ENCODE measurements at regions not wholly inside any gene's neighbourhood (a gene's known extent, or its start where the extent isn't known, plus 50 kb on each side); places are given as distances from the start of the nearest gene placed in this dataset.
A peak's percentile ranks its signal among the peaks of the same experiment; 100 is the strongest.

- no peak overlapping the region for H3K27ac ChIP-seq (ENCODE audit: insufficient read depth, low read length)
- ChIA-PET POLR2A (ENCODE audit: unreplicated experiment) (no interaction called here), CTCF (no interaction called here)
- no peak overlapping the region for H3K4ac ChIP-seq (ENCODE audit: low read depth, low read length)
- no peak overlapping the region for H4K8ac ChIP-seq (ENCODE audit: low read depth in 2 of 2, low read length in 2 of 2)
- TF ChIP-seq CEBPB (IDR thresholded peaks at IDR 0.05; ENCODE audit: low read depth, low read length): no peak
- no peak; the same call in 1 of the 2 replicates for TF ChIP-seq FOS (IDR thresholded peaks at IDR 0.05; ENCODE audit: low read depth, low read length)
- TF ChIP-seq RCOR1 (IDR thresholded peaks at IDR 0.05; ENCODE audit: insufficient replicate concordance, low read length): no peak
- TF ChIP-seq ELK1 (IDR thresholded peaks at IDR 0.05; ENCODE audit: borderline replicate concordance, low read depth, low read length): no peak
- TF ChIP-seq SMC3 (IDR thresholded peaks at IDR 0.05; ENCODE audit: low read depth, low read length): no peak
- TF ChIP-seq CHD1 (IDR thresholded peaks at IDR 0.05; ENCODE audit: low read depth, low read length): no peak
- TF ChIP-seq USF2 (IDR thresholded peaks at IDR 0.05; ENCODE audit: low read depth, low read length): no peak
- no peak for TF ChIP-seq CTCF (conservative IDR thresholded peaks at IDR 0.05; ENCODE audit: low read depth, low read length)
- no peak for TF ChIP-seq RFX5 (IDR thresholded peaks at IDR 0.05; ENCODE audit: low read depth, low read length)
- TF ChIP-seq BHLHE40 (IDR thresholded peaks at IDR 0.05; ENCODE audit: low read depth, low read length): no peak
- no peak for TF ChIP-seq POLR2A (IDR thresholded peaks at IDR 0.05; ENCODE audit: low read depth, low read length)
- no peak for TF ChIP-seq NFE2L2 (IDR thresholded peaks at IDR 0.05; ENCODE audit: low read depth, low read length)
- no peak for TF ChIP-seq RAD21 (IDR thresholded peaks at IDR 0.05; ENCODE audit: low read length)
- no peak for TF ChIP-seq MXI1 (IDR thresholded peaks at IDR 0.05; ENCODE audit: borderline replicate concordance, low read depth, low read length)
- no peak for TF ChIP-seq MAFK (IDR thresholded peaks at IDR 0.05; ENCODE audit: low read depth, low read length)
- no peaks in the 10 kb centered on the region for H4K20me1 ChIP-seq (ENCODE audit: insufficient read depth, low read length)
- in situ Hi-C loops (cut with MboI; ENCODE audit: low sequenced_read_pairs) (no loop called here), intact Hi-C loops (cut with micrococcal nuclease) (no loop called here), dilution Hi-C loops (cut with HindIII; ENCODE audit: low sequenced_read_pairs, unreplicated experiment) (no loop called here)
- H2BK5ac ChIP-seq (ENCODE audit: low read depth, low read length, poor library complexity, severe bottlenecking): no peak overlapping the region
- H3K4me1 ChIP-seq (ENCODE audit: control insufficient read depth, insufficient read depth, low read length): 0 out of 2 replicates have a peak, but pooled peaks cover 2% of the 10 kb centered on the region
- H4K5ac ChIP-seq (ENCODE audit: low read depth, low read length): no peak overlapping the region
- H2BK120ac ChIP-seq (ENCODE audit: low read depth, low read length): no peak overlapping the region
- H3K4me3 ChIP-seq (ENCODE audit: insufficient read depth, low read depth, low read length): no peak overlapping the region
- H3K9me3 ChIP-seq (ENCODE audit: control insufficient read depth, insufficient read depth, low read length): no peaks in the 10 kb centered on the region
- H2AK9ac ChIP-seq (replicated peaks; ENCODE audit: low read depth, low read length, poor library complexity): no peak overlapping the region
- H2AFZ ChIP-seq (replicated peaks; ENCODE audit: low read length, poor library complexity): no peak overlapping the region
- ATAC-seq (ENCODE audit: low read depth) (peak; percentile 74), DNase-seq (peak; percentile 65)
- no peak overlapping the region for H3K9ac ChIP-seq (ENCODE audit: low read depth, low read length)
- H3K23ac ChIP-seq (ENCODE audit: low read depth, low read length): no peak overlapping the region
- H3K79me1 ChIP-seq (ENCODE audit: low read depth in 1 of 2, low read length in 2 of 2): no peaks in the 10 kb centered on the region
- H2BK15ac ChIP-seq (ENCODE audit: low read depth, low read length): no peak overlapping the region
- no peak overlapping the region for H3K14ac ChIP-seq (replicated peaks; ENCODE audit: low read depth, low read length)
- no peaks in the 10 kb centered on the region for H3K36me3 ChIP-seq (ENCODE audit: control insufficient read depth, insufficient read depth, low read length)
- H2AK5ac ChIP-seq (ENCODE audit: low read depth, low read length): no peak overlapping the region
- no peaks in the 10 kb centered on the region for H3K9me1 ChIP-seq (ENCODE audit: insufficient read depth, low read length)
- no peak overlapping the region for H3K18ac ChIP-seq (ENCODE audit: low read depth, low read length)
- H3K27me3 ChIP-seq (ENCODE audit: control insufficient read depth, insufficient read depth, low read length): peaks cover 3% of the 10 kb centered on the region; the same call in 1 of the 2 replicates
- no TSS peak for BruUV-seq (replicated peaks)
- H3K56ac ChIP-seq (ENCODE audit: extremely low read depth, insufficient read depth, low read length): no peak overlapping the region
- no peak overlapping the region for H2BK20ac ChIP-seq (ENCODE audit: low read depth, low read length)
- H3K4me2 ChIP-seq (ENCODE audit: low read depth, low read length): no peak overlapping the region; the same call in 1 of the 2 replicates
- no peak overlapping the region for H4K91ac ChIP-seq (ENCODE audit: insufficient read depth, low read depth, low read length)
Measured at GRCh38 chr1:243957141-243957540, 93.9 kb upstream of the ZBTB18 start.
